ENCODE measurements at regions not wholly inside any gene's neighbourhood (a gene's known extent, or its start where the extent isn't known, plus 50 kb on each side); places are given as distances from the start of the nearest gene placed in this dataset.

GRCh38 chr2:207260021-207260420 is 94.3 kb upstream of the KLF7 start:
- Histone ChIP-seq H3K9me3 (ENCODE audit: control insufficient read depth, low read length) (no peaks in the 10 kb centered on the region), H3K4me3 (ENCODE audit: low read depth, low read length) (no peak overlapping the region), H3K4me2 (ENCODE audit: low read length) (no peak overlapping the region), H3K9ac (no peak overlapping the region), H3K79me2 (no peaks in the 10 kb centered on the region), H3K27me3 (ENCODE audit: control insufficient read depth, insufficient read depth, low read length) (no peaks in the 10 kb centered on the region), H3K4me1 (no peaks in the 10 kb centered on the region), H2AFZ (no peak overlapping the region), H3K27ac (no peak overlapping the region), H3K36me3 (ENCODE audit: control insufficient read depth, insufficient read depth, low read length) (no peaks in the 10 kb centered on the region)
- TF ChIP-seq CTCF (IDR thresholded peaks at IDR 0.05) = no peak

DNA sequence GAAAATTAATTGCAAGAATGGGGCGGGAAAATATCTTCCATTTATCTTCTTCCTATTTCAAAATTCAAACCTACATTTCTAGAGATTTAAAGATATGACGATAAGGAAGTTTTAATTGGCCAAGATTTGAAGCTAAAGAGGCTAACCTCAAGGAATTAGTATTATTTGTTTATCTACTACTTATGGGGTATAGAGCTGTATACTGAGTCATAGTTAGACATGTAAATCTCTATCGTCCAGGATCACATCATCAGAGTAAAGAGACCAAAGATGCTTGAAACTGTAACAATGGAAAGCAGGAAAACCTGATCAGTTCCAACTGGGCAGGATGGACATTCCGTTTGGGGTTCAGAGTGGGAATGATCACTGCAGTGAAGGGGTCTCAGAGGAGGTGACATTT is 95.2 kb upstream of the KLF7 start:
- H3K4me1 ChIP-seq = no peaks in the 10 kb centered on the region
- no peak overlapping the region for H2AFZ ChIP-seq
- no peaks in the 10 kb centered on the region for H3K27me3 ChIP-seq (ENCODE audit: control insufficient read depth, insufficient read depth, low read length)
- no peak overlapping the region for H3K4me3 ChIP-seq (ENCODE audit: low read depth, low read length)
- H3K9me3 ChIP-seq (ENCODE audit: control insufficient read depth, low read length) = no peaks in the 10 kb centered on the region
- no peak overlapping the region for H3K9ac ChIP-seq
- no peak for TF ChIP-seq CTCF (IDR thresholded peaks at IDR 0.05)
- H3K79me2 ChIP-seq = no peaks in the 10 kb centered on the region
- H3K27ac ChIP-seq = no peak overlapping the region
- no peaks in the 10 kb centered on the region for H3K36me3 ChIP-seq (ENCODE audit: control insufficient read depth, insufficient read depth, low read length)
- H3K4me2 ChIP-seq (ENCODE audit: low read length) = no peak overlapping the region

DNA sequence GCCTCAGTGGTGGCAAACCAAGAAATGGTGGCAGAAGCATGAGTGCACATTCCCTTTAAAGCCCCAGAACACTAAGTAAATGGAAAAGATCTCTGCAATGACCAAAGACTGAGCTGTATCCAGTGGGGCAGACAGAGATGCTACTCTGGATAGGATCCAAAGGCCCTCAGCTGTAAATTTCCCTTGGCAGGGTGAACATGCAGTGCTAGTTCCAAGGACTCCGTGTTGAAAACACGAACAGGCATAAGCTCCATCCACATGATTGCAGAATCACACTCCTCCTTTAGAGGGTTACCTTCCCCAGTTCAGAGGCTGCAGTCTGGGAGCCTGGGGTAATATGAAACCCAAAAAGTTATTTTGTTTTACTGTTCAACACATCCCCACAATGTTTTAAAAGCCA is 98.6 kb upstream of the KLF7 start:
- H3K4me2 ChIP-seq (ENCODE audit: low read length) = no peak overlapping the region
- H2AFZ ChIP-seq = no peak overlapping the region
- H3K4me3 ChIP-seq (ENCODE audit: low read depth, low read length) = no peak overlapping the region
- TF ChIP-seq CTCF (IDR thresholded peaks at IDR 0.05) = no peak
- no peak overlapping the region for H3K27ac ChIP-seq
- no peaks in the 10 kb centered on the region for H3K79me2 ChIP-seq
- H3K27me3 ChIP-seq (ENCODE audit: control insufficient read depth, insufficient read depth, low read length) = no peaks in the 10 kb centered on the region
- no peaks in the 10 kb centered on the region for H3K36me3 ChIP-seq (ENCODE audit: control insufficient read depth, insufficient read depth, low read length)
- no peaks in the 10 kb centered on the region for H3K9me3 ChIP-seq (ENCODE audit: control insufficient read depth, low read length)
- H3K9ac ChIP-seq = no peak overlapping the region
- no peaks in the 10 kb centered on the region for H3K4me1 ChIP-seq

GRCh38 chr2:207265332-207265731 is 99.6 kb upstream of the KLF7 start:
- no peak overlapping the region for H3K4me2 ChIP-seq (ENCODE audit: low read length)
- no peaks in the 10 kb centered on the region for H3K9me3 ChIP-seq (ENCODE audit: control insufficient read depth, low read length)
- H3K4me3 ChIP-seq (ENCODE audit: low read depth, low read length) = no peak overlapping the region
- no peaks in the 10 kb centered on the region for H3K36me3 ChIP-seq (ENCODE audit: control insufficient read depth, insufficient read depth, low read length)
- H3K9ac ChIP-seq = no peak overlapping the region
- no peak overlapping the region for H3K27ac ChIP-seq
- no peaks in the 10 kb centered on the region for H3K27me3 ChIP-seq (ENCODE audit: control insufficient read depth, insufficient read depth, low read length)
- no peak for TF ChIP-seq CTCF (IDR thresholded peaks at IDR 0.05)
- no peaks in the 10 kb centered on the region for H3K4me1 ChIP-seq
- H3K79me2 ChIP-seq = no peaks in the 10 kb centered on the region
- H2AFZ ChIP-seq = no peak overlapping the region

- no peak overlapping the region for H2AFZ ChIP-seq
- TF ChIP-seq CTCF (IDR thresholded peaks at IDR 0.05) = no peak
- no peaks in the 10 kb centered on the region for H3K79me2 ChIP-seq
- H3K27ac ChIP-seq = no peak overlapping the region
- H3K36me3 ChIP-seq (ENCODE audit: control insufficient read depth, insufficient read depth, low read length) = no peaks in the 10 kb centered on the region
- H3K4me2 ChIP-seq (ENCODE audit: low read length) = no peak overlapping the region
- H3K27me3 ChIP-seq (ENCODE audit: control insufficient read depth, insufficient read depth, low read length) = no peaks in the 10 kb centered on the region
- H3K4me3 ChIP-seq (ENCODE audit: low read depth, low read length) = no peak overlapping the region
- H3K4me1 ChIP-seq = no peaks in the 10 kb centered on the region
- H3K9me3 ChIP-seq (ENCODE audit: control insufficient read depth, low read length) = no peaks in the 10 kb centered on the region
- no peak overlapping the region for H3K9ac ChIP-seq
Observed at GRCh38 chr2:207265869-207266268, 100.1 kb upstream of the KLF7 start.

All from parathyroid adenoma (tissue), 2 donors.